IMR-90 (cell line): ENCODE measurements at regions not wholly inside any gene's neighbourhood (a gene's known extent, or its start where the extent isn't known, plus 50 kb on each side); places are given as distances from the start of the nearest gene placed in this dataset.

Experiments used
- ATAC-seq: fragments of 200-7000 bp; cut with Tn5 transposase; 2 replicates; pipeline ENCODE4 v1.9.1; 2020; ENCODE audit warnings: low read depth, mild to moderate bottlenecking, moderate library complexity
- BruUV-seq: library from RNA; stranded (reverse); fragments of 400-500 nt; replicated peaks from 2 replicates; lab custom pipeline; 2021; lab: Mats Ljungman, UMichigan
- CTCF ChIA-PET: fragments of 300-600 bp; formaldehyde crosslinking; extraction: SDS; loops from one replicate; lab custom pipeline; 2021; ENCODE audit warnings: antibody characterized with exemption; lab: Yijun Ruan, JAX
- POLR2A ChIA-PET: fragments of 300-600 bp; sonication (Branson Sonifier 250); formaldehyde crosslinking; loops from one replicate; lab custom pipeline; 2022; ENCODE audit warnings: antibody characterized with exemption; ENCODE audit not compliant: unreplicated experiment; lab: Charles Lee
- DNase-seq: peaks from one replicate; pipeline ENCODE4 v3.0.0; 2013
- H2AFZ ChIP-seq: replicated peaks from 2 replicates; pipeline ENCODE3; 2013; ENCODE audit warnings: low read length, mild to moderate bottlenecking; ENCODE audit not compliant: poor library complexity
- H2AK5ac ChIP-seq: 2 replicates; pipeline ENCODE4 v1.6.1; 2013; ENCODE audit warnings: low read depth, low read length, inconsistent platforms
- H2AK9ac ChIP-seq: replicated peaks from 2 replicates; pipeline ENCODE3; 2013; ENCODE audit warnings: mild to moderate bottlenecking, low read depth, low read length, moderate library complexity; ENCODE audit not compliant: poor library complexity
- H2BK120ac ChIP-seq: 2 replicates; pipeline ENCODE4 v1.6.1; 2013; ENCODE audit warnings: low read depth, low read length, inconsistent platforms
- H2BK15ac ChIP-seq: 3 replicates; pipeline ENCODE4 v1.6.1; 2013; ENCODE audit warnings: low read depth, low read length, inconsistent platforms
- H2BK20ac ChIP-seq: 2 replicates; pipeline ENCODE4 v1.6.1; 2013; ENCODE audit warnings: low read depth, mild to moderate bottlenecking, inconsistent platforms, low read length, moderate library complexity
- H2BK5ac ChIP-seq: 2 replicates; pipeline ENCODE4 v1.6.1; 2013; ENCODE audit warnings: mild to moderate bottlenecking, low read depth, low read length, inconsistent platforms; ENCODE audit not compliant: poor library complexity, severe bottlenecking
- H3K14ac ChIP-seq: replicated peaks from 2 replicates; pipeline ENCODE4 v1.6.1; 2013; ENCODE audit warnings: low read depth, low read length, inconsistent platforms
- H3K18ac ChIP-seq: 2 replicates; pipeline ENCODE4 v1.6.1; 2013; ENCODE audit warnings: low read depth, low read length, control low read depth
- H3K23ac ChIP-seq: 2 replicates; pipeline ENCODE4 v1.6.1; 2013; ENCODE audit warnings: low read depth, low read length, inconsistent platforms
- H3K27ac ChIP-seq: 2 replicates; pipeline ENCODE4 v1.5.1; 2013; ENCODE audit warnings: mild to moderate bottlenecking, control low read depth, low read length; ENCODE audit not compliant: insufficient read depth
- H3K27me3 ChIP-seq: 2 replicates; pipeline ENCODE4 v1.6.1; 2013; ENCODE audit warnings: low read length; ENCODE audit not compliant: control insufficient read depth, insufficient read depth
- H3K36me3 ChIP-seq: 2 replicates; pipeline ENCODE4 v1.6.1; 2013; ENCODE audit warnings: low read length, mixed read lengths; ENCODE audit not compliant: control insufficient read depth, insufficient read depth
- H3K4ac ChIP-seq: 2 replicates; pipeline ENCODE4 v1.6.1; 2013; ENCODE audit warnings: low read depth, low read length, inconsistent platforms
- H3K4me1 ChIP-seq: 2 replicates; pipeline ENCODE4 v1.6.1; 2013; ENCODE audit warnings: low read length, mixed read lengths; ENCODE audit not compliant: control insufficient read depth, insufficient read depth
- H3K4me2 ChIP-seq: 2 replicates; pipeline ENCODE4 v1.6.1; 2013; ENCODE audit warnings: low read depth, mild to moderate bottlenecking, control low read depth, low read length, moderate library complexity
- H3K4me3 ChIP-seq: 2 replicates; pipeline ENCODE4 v1.5.1; 2013; ENCODE audit warnings: low read depth, mild to moderate bottlenecking, control low read depth, low read length, moderate library complexity; ENCODE audit not compliant: insufficient read depth
- H3K56ac ChIP-seq: 2 replicates; pipeline ENCODE4 v1.6.1; 2013; ENCODE audit warnings: low read length, inconsistent platforms; ENCODE audit not compliant: insufficient read depth; ENCODE audit errors: extremely low read depth
- H3K79me1 ChIP-seq, 2 experiments: 2 replicates each; pipeline ENCODE4 v1.6.1; 2013; ENCODE audit warnings: low read length in 2 of 2, inconsistent platforms in 1 of 2, low read depth in 1 of 2
- H3K9ac ChIP-seq: 2 replicates; pipeline ENCODE4 v1.6.1; 2013; ENCODE audit warnings: low read depth, low read length, control low read depth
- H3K9me1 ChIP-seq: 2 replicates; pipeline ENCODE4 v1.6.1; 2013; ENCODE audit warnings: low read length, inconsistent platforms; ENCODE audit not compliant: insufficient read depth
- H3K9me3 ChIP-seq: 2 replicates; pipeline ENCODE4 v1.6.1; 2013; ENCODE audit warnings: low read length; ENCODE audit not compliant: control insufficient read depth, insufficient read depth
- H4K20me1 ChIP-seq: 2 replicates; pipeline ENCODE4 v1.6.1; 2013; ENCODE audit warnings: low read length, inconsistent platforms; ENCODE audit not compliant: insufficient read depth
- H4K5ac ChIP-seq: 2 replicates; pipeline ENCODE4 v1.6.1; 2013; ENCODE audit warnings: mild to moderate bottlenecking, low read depth, low read length, control low read depth
- H4K8ac ChIP-seq, 2 experiments: 2 replicates each; pipeline ENCODE4 v1.6.1; 2013; ENCODE audit warnings: low read depth in 2 of 2, low read length in 2 of 2, control low read depth in 1 of 2, inconsistent platforms in 1 of 2
- H4K91ac ChIP-seq: 2 replicates; pipeline ENCODE4 v1.6.1; 2013; ENCODE audit warnings: low read depth, low read length, inconsistent platforms; ENCODE audit not compliant: insufficient read depth
- BHLHE40 ChIP-seq: fragments of 150-350 bp; IDR thresholded peaks from 2 replicates; pipeline ENCODE4 v1.6.1; 2016; ENCODE audit warnings: mild to moderate bottlenecking, low read depth, low read length
- CHD1 ChIP-seq: IDR thresholded peaks from 2 replicates; pipeline ENCODE4 v1.6.1; 2012; ENCODE audit warnings: low read depth, low read length, improper control_type of control experiment
- CTCF ChIP-seq: conservative IDR thresholded peaks from 2 replicates; pipeline ENCODE4 v1.5.1; 2012; ENCODE audit warnings: mild to moderate bottlenecking, low read depth, low read length, improper control_type of control experiment
- FOS ChIP-seq: fragments of 150-350 bp; IDR thresholded peaks from 2 replicates; pipeline ENCODE4 v1.6.1; 2016; ENCODE audit warnings: low read depth, low read length
- MAFK ChIP-seq: IDR thresholded peaks from 2 replicates; pipeline ENCODE4 v1.6.1; 2012; ENCODE audit warnings: low read depth, low read length, improper control_type of control experiment
- MAZ ChIP-seq: IDR thresholded peaks from 2 replicates; pipeline ENCODE4 v1.6.1; 2012; ENCODE audit warnings: low read depth, mild to moderate bottlenecking, low read length, improper control_type of control experiment, moderate library complexity, borderline replicate concordance
- NFE2L2 ChIP-seq: fragments of 150-350 bp; IDR thresholded peaks from 2 replicates; pipeline ENCODE4 v1.6.1; 2016; ENCODE audit warnings: low read depth, mild to moderate bottlenecking, low read length
- POLR2A ChIP-seq: IDR thresholded peaks from 2 replicates; pipeline ENCODE4 v1.6.1; 2012; ENCODE audit warnings: mild to moderate bottlenecking, low read depth, low read length
- RAD21 ChIP-seq: IDR thresholded peaks from 2 replicates; pipeline ENCODE4 v1.6.1; 2012; ENCODE audit warnings: low read length, improper control_type of control experiment
- RCOR1 ChIP-seq: IDR thresholded peaks from 2 replicates; pipeline ENCODE4 v1.6.1; 2012; ENCODE audit warnings: mild to moderate bottlenecking, low read length, improper control_type of control experiment; ENCODE audit not compliant: insufficient replicate concordance
- RFX5 ChIP-seq: IDR thresholded peaks from 2 replicates; pipeline ENCODE4 v1.8.0; 2012; ENCODE audit warnings: low read depth, mild to moderate bottlenecking, low read length, moderate library complexity
- SMC3 ChIP-seq: fragments of 150-350 bp; IDR thresholded peaks from 2 replicates; pipeline ENCODE4 v1.6.1; 2016; ENCODE audit warnings: low read depth, mild to moderate bottlenecking, antibody characterized with exemption, low read length, moderate library complexity
- USF2 ChIP-seq: fragments of 150-350 bp; IDR thresholded peaks from 2 replicates; pipeline ENCODE4 v1.6.1; 2017; ENCODE audit warnings: mild to moderate bottlenecking, antibody characterized with exemption, low read length, low read depth
- WGBS, 2 experiments: methylation state at CpG; one replicate each; pipeline versions ENCODE4 v1.1.5 to v1.1.7; 2013; ENCODE audit warnings: missing lambda C conversion rate in 2 of 2; ENCODE audit not compliant: insufficient read length in 1 of 2; ENCODE audit errors: extremely low coverage in 2 of 2; 5-methylcytosine and 5-hydroxymethylcytosine counted together
- dilution Hi-C: fragments of 300-500 bp; cut with HindIII; formaldehyde crosslinking; loops from one replicate; pipeline ENCODE4 v1.14.3; 2018; ENCODE audit warnings: low sequenced_read_pairs; ENCODE audit not compliant: unreplicated experiment
- in situ Hi-C: fragments of 300-500 bp; cut with MboI; formaldehyde crosslinking; loops from 3 replicates; pipeline ENCODE4 v1.14.3; 2019; ENCODE audit warnings: low sequenced_read_pairs, inconsistent platforms, mixed read lengths
- intact Hi-C: fragments of 100-400 bp; cut with micrococcal nuclease; formaldehyde crosslinking; loops from 2 replicates; pipeline ENCODE4 v1.10.0; 2022

- Histone ChIP-seq H3K9me3 (no peaks in the 10 kb centered on the region), H2BK120ac (no peak overlapping the region), H2AK5ac (no peak overlapping the region), H3K56ac (no peak overlapping the region), H4K5ac (no peak overlapping the region), H2AK9ac (no peak overlapping the region), H3K4me1 (no peaks in the 10 kb centered on the region; the same call in 1 of the 2 replicates), H2AFZ (no peak overlapping the region), H3K9me1 (no peaks in the 10 kb centered on the region), H3K18ac (no peak overlapping the region), H2BK5ac (no peak overlapping the region), H3K79me1 (no peaks in the 10 kb centered on the region), H3K4ac (no peak overlapping the region), H2BK20ac (no peak overlapping the region), H3K23ac (no peak overlapping the region), H3K27ac (no peak overlapping the region), H4K8ac (no peak overlapping the region), H3K4me2 (no peak overlapping the region), H3K27me3 (no peaks in the 10 kb centered on the region), H3K14ac (no peak overlapping the region), H4K91ac (no peak overlapping the region), H4K20me1 (no peaks in the 10 kb centered on the region), H3K36me3 (no peaks in the 10 kb centered on the region), H3K9ac (no peak overlapping the region), H2BK15ac (no peak overlapping the region), H3K4me3 (no peak overlapping the region)
- intact Hi-C loops = no loop called here
- CTCF ChIA-PET = no interaction called here
- dilution Hi-C loops = no loop called here
- ATAC-seq (no peak), DNase-seq (no peak)
- TF ChIP-seq RFX5 (no peak), CTCF (no peak), BHLHE40 (no peak), SMC3 (no peak), POLR2A (no peak), RAD21 (no peak), CHD1 (no peak), USF2 (no peak), RCOR1 (no peak), MAFK (no peak), FOS (no peak), NFE2L2 (no peak), MAZ (no peak)
- BruUV-seq = no TSS peak
- in situ Hi-C loops = no loop called here
- POLR2A ChIA-PET = no interaction called here
- 59% methylated on average over 4 of the region's 9 CpGs; no CpG with 5 or more reads in 1 of the 2 experiments for WGBS, 2 experiments
Measured at GRCh38 chr9:13587571-13587970, 308.1 kb upstream of the MPDZ start.
